CMK (cell line): ENCODE measurements at regions not wholly inside any gene's neighbourhood (a gene's known extent, or its start where the extent isn't known, plus 50 kb on each side); places are given as distances from the start of the nearest gene placed in this dataset.
"Not testable (repeated sequence)": the region's sequence is repeated elsewhere in the genome, so short reads cannot be mapped to it uniquely, and the experiment has no call there.

Experiments used
- DNase-seq: peaks from one replicate; pipeline ENCODE4 v3.0.0-alpha.2; 2010; ENCODE audit warnings: low read depth

DNA sequence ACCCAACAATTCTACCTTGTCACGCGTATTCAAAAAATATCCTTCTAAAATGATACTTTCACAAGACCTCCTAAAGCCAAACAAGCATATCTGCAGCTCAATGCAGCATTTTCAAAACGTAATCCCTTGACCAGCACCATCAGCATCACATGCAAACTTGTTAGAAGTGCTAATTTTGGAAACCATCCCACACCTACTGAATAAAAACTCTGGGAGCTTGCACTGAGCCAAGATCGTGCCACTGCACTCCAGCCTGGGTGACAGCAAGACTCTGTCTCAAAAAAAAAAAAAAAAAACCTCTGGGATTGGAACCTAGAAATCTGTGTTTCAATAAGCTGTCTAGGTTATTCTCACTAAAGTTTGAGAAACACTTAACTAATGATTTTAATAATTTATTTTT, 223.3 kb upstream of the CCDC54 start:
- DNase-seq, result no peak

DNA sequence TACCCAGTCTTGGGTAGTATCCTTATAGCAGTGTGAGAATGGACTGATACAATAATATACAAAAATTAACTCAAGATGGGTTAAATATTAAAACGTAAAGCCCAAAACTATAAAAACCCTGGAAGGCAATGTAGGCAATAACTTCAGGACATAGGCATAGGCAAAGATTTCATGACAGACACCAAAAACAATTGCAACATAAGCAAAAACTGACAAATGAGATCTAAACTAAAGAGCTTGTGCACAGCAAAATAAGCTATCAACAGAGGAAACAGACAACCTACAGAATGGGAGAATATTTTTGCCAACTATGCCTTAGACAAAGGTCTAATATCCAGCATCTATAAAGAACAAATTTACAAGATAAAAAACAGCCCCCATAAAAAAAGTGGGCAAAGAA, 204.8 kb upstream of the CCDC54 start:
- DNase-seq, result no peak

DNA sequence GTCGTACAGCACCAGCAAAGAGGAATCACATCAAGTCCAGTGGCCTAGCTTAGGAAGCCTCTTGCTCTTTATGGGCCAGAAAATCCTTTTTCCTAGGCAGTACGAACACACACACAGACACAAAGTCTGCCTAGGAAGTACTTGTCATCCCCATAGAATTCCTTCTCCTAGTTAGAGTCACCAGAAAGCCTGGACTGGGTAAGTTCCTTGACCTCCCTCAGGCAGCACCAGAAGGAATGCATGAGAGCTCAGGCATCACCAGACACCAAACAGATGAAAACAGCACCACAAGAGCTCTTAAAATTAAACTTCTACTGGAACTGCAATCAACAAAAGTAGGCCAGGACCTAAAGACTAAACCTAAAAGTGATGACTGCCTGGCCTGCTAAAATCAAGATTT, 192.9 kb upstream of the CCDC54 start:
- DNase-seq, result no peak

DNA sequence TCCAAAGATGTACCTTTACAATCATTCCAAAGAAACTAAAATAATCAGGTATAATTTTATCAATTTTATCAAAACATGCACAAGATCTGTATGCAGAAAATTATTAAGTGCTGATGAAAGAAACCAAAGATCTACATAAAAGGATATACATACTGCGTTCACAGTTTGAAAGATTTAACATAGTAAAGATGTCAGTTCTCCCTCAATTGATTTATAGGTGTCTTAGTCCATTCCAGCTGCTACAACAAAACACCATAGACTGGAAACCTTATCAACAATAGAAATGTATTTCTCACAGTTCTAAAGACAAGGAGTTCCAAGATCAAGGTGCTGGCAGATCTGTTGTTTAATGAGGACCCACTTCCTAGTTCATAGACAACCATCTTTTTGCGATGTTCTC, 189.0 kb upstream of the CCDC54 start:
- DNase-seq, result no peak

DNA sequence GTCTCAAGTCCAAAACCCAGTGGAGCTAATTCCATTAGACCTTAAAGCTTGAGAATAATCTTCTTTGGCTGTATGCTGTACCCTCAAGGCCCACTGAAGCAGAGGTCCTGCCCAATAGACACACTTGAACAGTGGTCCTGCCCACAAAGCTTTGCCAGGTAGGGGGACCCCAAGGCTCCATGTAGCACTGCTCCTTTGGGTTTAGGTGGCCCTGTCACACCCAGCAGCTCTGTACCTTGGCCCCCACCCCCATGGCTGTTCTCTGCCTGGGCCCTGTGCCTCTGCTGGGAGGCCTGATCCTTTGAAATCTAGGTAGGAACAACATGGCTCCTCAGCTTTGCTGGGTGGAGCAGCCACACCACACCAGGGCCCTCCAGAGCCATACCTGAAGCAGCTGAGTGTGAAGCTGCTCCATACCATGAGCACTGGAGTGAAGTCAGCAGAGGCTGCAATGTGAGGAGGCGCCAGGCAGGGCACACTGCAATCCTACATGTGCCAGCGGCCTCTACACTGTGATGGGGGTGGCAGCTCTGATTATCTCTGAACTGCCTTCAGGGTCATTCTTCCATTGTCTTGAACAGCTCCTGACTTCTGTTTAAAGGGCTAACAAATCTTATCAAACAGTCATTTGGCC, 188.0 kb upstream of the CCDC54 start:
- no peak for DNase-seq

DNA sequence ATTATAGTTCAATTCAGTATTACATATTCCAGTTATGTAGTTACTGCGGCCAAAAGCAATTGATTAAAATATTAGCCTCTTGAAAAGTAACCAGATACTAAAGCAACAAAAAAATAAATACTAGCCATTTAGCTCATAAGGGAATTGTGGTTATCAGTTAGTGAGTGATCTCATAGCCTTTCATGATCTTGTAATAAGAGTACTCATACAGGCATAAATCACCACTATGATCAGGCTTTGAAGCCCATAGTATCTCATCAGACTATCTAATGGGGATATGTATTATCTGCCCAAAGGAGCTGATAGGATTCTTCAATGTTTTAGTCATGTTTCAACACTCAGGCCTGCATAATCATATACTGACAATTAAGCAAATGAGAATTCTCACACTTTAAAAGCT, 184.1 kb upstream of the CCDC54 start:
- DNase-seq, result no peak

DNA sequence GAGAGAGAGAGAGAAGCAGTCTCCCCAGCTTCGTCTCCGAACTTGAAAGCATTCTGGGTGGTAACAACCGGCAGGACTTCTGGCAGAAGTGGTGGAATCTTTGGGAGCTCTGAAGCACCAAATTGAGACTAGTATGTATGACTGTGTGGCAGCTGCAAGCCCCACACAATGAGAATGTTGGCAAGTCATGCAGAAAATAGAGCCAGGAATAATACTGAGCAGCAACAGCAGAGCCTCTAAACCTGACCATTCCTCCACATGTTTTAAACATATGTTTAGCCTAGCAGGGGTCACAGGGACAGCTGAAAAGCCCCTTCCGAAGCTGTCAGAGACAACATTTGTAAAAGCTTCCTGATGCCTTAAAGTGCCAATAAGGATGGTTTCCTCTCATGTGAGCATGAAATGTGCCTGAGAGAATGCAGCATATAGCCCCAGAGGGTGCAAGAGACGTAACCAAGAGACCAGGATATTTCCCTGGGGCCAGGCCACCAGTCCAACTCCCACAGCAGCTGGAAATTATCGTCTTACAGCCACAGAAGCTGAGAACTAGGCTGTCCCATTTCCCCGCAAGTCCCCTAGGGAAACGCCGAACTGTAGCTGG, 178.6 kb upstream of the CCDC54 start:
- no peak for DNase-seq

DNA sequence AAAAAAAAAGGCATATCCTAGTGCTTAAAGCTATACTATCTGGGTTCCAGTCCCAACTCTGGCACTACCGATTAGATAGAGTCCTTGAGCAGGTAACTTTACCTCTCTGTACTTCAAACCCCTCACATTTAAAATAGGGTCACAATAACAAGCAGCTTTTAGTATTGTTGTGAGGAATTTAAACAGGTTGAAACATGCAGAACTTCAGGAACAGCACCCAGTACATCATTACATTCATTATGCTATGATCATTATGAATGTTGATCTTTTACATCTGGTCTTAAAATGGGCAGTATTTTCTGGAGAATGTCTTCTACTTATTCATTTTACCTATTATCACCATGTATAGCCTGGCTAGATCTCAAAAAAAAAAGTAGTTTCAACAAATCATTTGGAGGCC, 176.1 kb upstream of the CCDC54 start:
- no peak for DNase-seq

DNA sequence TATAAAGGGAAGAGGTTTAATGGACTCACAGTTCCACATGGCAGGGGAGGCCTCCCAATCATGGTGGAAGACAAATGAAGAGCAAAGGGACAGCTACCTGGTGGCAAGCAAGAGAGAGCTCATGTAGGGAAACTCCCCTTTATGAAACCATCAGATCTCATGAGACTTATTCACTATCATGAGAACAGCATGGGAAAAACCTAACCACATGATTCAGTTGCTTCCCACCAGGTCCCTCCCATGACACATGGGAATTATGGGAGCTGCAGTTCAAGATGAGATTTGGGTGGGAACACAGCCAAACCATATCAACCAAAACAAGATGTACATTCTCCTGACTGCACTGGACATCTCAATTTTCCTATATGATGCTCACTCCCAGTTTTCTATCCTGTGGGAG, 174.4 kb upstream of the CCDC54 start:
- not testable (repeated sequence) for DNase-seq

DNA sequence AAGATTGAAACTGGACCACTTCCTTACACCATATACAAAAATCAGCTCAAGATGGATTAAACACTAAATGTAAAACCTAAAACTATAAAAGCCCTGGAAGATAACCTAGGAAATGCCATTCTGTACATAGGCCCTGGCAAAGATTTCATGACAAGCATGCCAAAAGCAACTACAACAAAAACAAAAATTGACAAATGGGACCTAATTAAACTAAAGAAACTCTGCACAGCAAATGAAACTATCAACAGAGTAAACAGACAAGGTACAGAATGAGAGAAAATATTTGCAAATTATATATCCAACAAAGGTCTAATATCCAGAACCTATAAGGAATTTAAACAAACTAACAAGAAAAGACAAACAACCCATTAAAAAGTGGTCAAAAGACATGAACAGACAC, 173.1 kb upstream of the CCDC54 start:
- no peak for DNase-seq

DNA sequence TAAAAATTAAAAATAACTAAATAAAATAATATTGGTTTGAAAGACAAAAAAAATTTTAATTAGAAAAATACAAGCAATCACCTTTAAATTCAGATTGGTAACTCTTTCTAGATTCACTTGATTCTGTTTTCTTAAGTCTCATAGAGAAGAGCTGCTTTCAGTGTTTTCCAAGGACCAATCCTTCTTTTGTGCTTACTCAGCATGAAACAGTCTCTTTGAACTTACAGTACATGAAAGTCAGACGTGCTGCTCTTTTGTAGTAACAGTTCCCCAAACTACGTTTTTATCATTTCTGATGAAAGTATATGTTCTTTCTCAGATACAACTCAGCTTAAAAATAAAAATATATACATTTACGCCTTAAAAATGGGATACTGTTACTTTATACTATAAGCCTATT, 171.9 kb upstream of the CCDC54 start:
- no peak for DNase-seq

DNA sequence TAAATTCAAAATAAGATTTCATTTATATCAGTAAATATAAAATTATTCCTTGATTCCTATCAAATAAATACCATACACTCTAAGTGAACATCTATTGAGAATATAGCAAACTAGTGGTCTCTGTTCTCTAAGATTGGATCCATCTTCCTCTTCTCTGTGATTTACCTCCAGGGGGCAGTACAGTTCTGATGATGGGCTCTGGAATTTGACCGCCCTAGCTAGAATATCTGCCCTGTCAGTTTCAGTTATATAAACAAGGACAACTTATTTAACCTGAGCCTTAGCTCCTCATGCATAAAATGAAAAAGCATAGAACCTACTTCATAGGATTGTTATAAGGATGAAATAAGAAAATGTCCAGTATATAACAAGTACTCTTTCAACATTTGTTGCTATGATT, 171.1 kb upstream of the CCDC54 start:
- peak; percentile 18 for DNase-seq

DNA sequence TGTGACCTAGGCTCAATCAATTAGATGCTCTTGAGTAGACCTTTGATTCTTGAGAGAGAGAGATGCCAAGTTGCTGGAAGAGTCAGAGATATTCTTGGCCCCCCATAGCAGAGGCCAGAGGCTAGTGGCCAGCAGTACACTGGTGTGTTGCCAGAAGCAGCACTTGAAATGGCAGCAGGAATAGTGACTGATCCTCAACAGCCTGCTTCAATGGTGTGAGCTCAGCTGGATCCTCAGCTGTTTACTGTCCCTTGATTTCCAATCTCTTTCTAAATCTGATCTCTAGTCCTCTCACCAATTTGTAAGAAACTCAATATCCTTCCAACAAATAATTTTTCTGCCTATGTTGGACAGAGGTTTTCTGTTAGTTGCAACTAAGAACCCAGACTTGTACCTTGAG, 170.3 kb upstream of the CCDC54 start:
- no peak for DNase-seq

DNA sequence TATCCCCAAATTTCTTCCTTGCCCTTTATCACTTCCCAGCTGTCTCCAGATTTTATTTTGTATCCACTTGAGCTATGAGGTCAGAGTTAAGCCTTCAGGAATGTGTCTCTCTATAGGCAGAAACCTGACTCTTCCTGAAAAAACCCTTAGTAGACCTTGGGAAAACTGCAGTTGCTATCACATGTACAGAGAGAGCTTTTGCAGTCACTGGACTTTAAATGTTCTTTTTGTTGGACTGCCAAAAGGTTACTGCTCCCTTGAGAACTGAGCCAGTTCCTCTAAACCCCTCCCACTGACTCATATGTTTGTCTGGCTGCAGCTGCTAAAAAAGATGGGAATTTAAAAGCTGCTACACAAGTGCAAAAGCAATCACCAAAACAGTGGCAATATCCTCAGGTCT, 169.1 kb upstream of the CCDC54 start:
- no peak for DNase-seq

DNA sequence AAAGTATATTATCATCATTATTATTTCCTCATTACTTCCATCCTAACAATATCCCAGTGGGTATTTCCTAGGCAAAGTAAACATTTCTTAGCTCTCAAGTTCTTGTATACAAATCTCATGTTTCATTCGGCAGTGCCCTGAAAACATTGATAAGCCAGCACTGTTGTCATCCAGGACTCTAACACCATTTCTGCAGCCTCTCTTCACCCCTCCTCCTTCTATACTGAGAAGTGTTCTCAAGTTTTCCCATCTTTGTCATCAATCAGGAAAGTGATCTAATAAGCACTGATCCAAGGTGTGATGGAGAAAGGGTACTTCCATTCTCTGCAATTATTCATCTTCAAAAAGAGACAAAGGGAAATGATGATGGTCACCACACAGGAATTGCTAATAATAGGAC, 168.4 kb upstream of the CCDC54 start:
- DNase-seq, result no peak

DNA sequence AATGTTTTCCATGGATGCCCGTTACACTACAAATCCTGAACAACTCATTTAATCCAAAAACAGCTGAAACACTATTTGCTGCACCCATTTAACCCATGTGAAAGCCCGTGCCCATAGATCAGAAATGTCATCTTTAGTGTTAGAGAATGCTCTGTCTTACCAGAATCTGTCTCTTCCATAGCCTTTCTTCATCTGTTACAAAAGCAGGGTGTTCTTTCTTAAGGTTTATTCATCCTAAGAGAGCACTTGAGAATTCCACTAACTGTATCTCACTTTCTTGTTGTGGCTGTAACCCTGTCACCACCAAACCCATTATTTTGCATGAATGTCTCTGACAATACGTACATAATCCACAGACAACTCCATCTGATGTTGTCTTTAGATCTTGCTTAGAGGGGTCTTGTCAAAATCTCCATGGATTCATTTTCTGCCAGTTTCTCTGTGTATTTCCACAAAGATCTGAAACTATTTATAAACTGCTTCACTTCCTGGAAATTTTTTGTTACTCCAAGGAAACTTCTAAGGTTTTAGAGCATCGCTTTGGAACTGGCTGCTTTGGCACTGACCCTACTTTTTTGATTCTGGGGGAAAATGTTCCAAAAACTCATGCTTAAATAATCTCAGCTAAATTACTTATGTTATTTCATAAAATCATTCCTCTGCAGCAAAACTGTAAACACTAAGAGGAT, 167.8 kb upstream of the CCDC54 start:
- no peak for DNase-seq

DNA sequence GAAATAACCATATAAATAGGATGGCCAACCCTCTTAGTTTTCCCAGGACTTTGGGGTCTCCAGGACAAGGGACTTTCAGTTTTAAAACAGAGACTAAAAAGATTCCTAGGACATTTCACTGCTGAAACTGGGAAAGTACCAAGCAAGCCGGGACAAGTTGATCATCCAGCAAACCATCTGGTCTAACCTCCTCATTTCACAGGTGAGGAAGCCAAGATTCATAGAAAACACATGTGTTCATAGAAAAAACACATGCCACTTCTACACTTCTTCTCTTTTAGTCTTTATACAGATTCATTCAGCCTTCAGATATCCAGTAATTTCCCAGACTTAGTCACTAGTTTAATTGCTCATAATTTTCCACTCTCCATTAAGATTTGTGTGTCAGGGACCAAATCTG, 165.6 kb upstream of the CCDC54 start:
- DNase-seq, result no peak

DNA sequence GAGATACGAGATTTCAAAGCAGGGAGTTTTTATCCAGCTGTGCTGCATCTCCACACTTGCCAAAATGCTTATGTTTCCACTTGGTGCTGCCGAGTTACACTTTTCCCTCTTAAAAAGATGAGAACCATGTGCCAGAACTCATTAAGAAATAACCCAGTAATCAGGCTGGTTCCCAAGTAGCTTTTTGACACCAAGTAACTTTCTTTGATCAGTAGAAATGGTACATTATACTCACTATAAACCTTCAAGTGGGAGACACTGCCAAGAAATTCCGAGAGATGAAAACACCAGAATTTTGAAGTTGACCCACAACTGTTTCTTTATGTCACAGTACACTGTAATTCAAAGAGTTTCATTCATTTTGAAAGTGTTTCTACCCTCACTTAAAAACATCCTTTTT, 164.6 kb upstream of the CCDC54 start:
- DNase-seq, result no peak

DNA sequence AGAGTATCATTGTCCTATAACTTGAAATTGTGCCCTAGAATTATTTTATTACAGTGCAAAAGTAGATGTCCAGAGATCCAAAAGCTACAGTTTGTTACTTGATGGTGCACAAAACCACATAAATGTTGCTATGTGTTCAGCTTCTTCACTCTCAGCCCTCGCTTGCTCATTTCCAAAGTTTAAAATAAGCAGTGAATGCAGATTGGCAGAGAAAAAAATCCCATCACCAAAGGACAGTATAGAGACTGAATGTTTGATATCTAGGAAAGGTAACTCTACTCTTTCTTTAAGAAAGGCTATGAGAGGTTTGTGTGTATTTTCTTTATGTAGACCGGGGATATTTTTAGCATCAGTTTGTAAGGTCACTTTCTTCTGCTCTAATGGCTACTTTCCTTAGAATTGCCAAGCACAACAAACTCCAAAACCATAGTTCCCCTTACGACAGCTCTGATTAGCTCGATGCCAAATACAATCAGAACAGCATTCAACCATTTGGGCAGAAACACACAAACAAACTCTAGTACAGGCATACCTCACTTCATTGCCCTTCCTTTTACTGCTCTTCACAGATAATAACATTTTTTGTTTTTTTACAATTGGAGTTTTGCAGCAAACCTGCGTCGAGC, 164.1 kb upstream of the CCDC54 start:
- DNase-seq, result no peak

DNA sequence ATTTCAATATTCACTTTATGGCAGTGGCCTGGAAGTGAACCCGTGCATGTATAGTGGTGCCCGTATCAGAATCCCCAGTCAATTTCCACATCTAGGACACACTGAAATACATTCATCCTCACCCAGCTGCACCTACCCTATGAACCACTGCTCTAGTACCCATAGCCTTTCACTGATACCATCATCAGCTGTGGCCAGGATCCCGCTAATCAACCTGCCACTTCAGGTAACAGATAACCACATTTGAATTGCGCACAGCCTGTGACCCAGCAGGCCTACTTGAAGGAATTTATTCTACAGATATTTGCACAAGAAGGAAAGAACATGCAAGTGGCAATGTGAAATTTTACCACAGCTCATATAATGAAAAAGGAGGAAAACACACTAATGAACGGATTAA, 161.0 kb upstream of the CCDC54 start:
- DNase-seq, result no peak

DNA sequence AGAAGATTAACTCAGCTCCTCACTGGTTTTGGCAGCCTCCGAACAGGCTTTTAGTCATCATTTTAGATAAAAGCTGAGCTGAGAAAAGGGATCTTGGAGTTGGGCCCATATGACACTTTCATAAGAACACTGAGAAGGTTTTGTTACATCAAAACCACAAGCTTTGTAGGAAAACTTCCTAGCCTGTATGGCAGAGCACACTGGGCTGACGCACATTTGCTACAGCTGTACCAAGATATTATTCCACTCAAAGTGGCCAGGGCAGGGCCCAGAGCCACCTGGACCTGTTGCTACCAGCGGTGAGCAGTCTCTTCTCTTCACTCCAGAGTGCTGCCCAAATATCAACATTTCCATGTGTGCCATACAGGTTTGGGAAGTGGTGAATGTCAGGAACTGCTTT, 160.5 kb upstream of the CCDC54 start:
- no peak for DNase-seq

DNA sequence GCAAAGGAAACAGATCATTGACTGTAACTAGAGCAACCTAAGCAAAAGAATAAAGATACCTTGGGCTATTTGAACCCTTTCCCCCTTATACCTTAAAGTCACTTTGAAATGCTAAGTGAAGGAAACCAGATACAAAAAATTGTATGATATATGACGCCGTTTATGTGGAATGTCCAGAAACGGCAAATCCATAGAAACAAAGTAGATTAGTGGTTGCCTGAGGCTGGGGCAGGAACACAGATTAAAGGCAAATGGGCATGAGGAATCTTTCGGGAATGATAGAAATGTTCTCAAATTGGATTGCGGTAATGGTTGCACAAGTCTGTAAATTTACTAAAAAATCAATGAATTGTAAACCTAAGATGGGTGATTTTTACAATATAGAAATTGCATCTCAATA, 160.1 kb upstream of the CCDC54 start:
- no peak for DNase-seq

DNA sequence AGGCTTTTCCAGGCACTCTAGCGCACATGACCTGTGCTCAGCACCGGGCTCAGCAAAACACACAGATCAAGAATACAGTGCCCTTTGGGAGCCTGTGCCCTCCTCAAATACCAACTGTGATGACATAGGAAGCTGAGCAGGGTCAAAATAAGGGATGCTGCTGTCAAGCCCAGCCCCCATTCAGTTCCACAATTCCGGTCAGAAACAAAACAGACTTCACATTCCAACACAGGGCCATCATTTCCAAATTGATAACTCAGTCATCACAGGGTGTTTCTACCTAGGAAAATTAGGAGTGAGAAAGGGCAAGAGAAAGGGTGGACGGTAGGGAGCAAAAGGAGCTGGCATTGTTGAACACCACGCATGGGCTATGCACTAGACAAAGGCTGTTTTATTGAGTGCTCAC, 158.4 kb upstream of the CCDC54 start:
- no peak for DNase-seq
